ENCODE measurements at regions not wholly inside any gene's neighbourhood (a gene's known extent, or its start where the extent isn't known, plus 50 kb on each side); places are given as distances from the start of the nearest gene placed in this dataset.
A peak's percentile ranks its signal among the peaks of the same experiment; 100 is the strongest.
"Not testable (repeated sequence)": the region's sequence is repeated elsewhere in the genome, so short reads cannot be mapped to it uniquely, and the experiment has no call there.

- no peaks in the 10 kb centered on the region for H3K4me1 Mint-ChIP-seq
- H3K27ac Mint-ChIP-seq (ENCODE audit: low read depth), result no peak overlapping the region
- ATAC-seq (replicated peaks; ENCODE audit: extremely low read depth, poor library complexity, severe bottlenecking), result no peak
- DNase-seq (ENCODE audit: low spot score in 2 of 2), result no peak
- H3K27me3 Mint-ChIP-seq, result peaks cover 42% of the 10 kb centered on the region
- no peaks in the 10 kb centered on the region for H3K36me3 Mint-ChIP-seq (ENCODE audit: insufficient read depth)
- H3K4me3 Mint-ChIP-seq, result no peak overlapping the region
- no peaks in the 10 kb centered on the region for H3K9me3 Mint-ChIP-seq
Observed at GRCh38 chr14:76697246-76697905, 63.9 kb upstream of the VASH1 start.

DNA sequence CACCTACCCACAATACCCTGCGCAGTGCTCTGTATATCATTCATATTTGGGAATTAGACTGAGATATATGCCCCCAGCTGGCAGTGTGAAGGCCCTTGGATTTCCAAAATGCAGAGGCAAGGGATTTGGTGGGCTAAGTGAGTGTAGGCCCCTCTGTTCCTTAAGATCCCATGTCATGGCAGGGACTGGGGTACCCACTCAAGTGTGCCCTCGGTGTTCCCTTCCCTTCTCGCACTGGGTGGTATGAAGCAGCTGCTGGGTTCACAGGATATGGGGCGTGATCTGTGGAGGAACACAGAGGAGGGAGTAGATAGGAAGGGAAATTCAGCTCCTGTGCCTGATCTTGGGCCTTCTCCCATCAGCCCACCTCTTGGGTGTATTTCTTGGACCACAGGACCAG is 63.1 kb upstream of the VASH1 start:
- no peaks in the 10 kb centered on the region for H3K4me1 Mint-ChIP-seq
- peaks cover 44% of the 10 kb centered on the region for H3K27me3 Mint-ChIP-seq
- H3K9me3 Mint-ChIP-seq, result no peaks in the 10 kb centered on the region
- no peaks in the 10 kb centered on the region for H3K36me3 Mint-ChIP-seq (ENCODE audit: insufficient read depth)
- H3K4me3 Mint-ChIP-seq, result no peak overlapping the region
- H3K27ac Mint-ChIP-seq (ENCODE audit: low read depth), result no peak overlapping the region
- no peak for ATAC-seq (replicated peaks; ENCODE audit: extremely low read depth, poor library complexity, severe bottlenecking)
- no peak for DNase-seq (ENCODE audit: low spot score in 2 of 2)

DNA sequence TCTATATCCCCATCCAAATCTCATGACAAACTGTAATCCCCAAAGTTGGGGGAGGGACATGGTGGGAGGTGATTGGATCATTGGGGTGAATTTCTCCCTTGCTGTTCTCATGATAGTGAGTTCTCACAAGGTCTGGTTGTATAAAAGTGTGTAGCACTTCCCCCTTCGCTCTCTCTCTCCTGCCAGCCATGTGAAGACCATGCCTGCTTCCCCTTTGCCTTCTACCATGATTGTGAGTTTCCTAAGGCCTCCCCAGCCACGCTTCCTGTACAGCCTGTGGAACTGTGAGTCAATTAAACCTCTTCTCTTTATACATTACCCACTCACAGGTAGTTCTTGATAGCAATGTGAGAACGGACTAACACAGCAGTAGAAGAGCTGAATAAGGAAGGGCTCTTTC is 62.6 kb upstream of the VASH1 start:
- ATAC-seq (replicated peaks; ENCODE audit: extremely low read depth, poor library complexity, severe bottlenecking) (no peak), DNase-seq (ENCODE audit: low spot score in 2 of 2) (no peak)
- Mint-ChIP-seq H3K4me1 (no peaks in the 10 kb centered on the region), H3K27me3 (peaks cover 44% of the 10 kb centered on the region), H3K9me3 (no peaks in the 10 kb centered on the region), H3K27ac (ENCODE audit: low read depth) (no peak overlapping the region), H3K36me3 (ENCODE audit: insufficient read depth) (no peaks in the 10 kb centered on the region), H3K4me3 (no peak overlapping the region)

- no peaks in the 10 kb centered on the region for H3K4me1 Mint-ChIP-seq
- no peak for ATAC-seq (replicated peaks; ENCODE audit: extremely low read depth, poor library complexity, severe bottlenecking)
- no peak overlapping the region for H3K27ac Mint-ChIP-seq (ENCODE audit: low read depth)
- peaks cover 38% of the 10 kb centered on the region for H3K27me3 Mint-ChIP-seq
- no peak for DNase-seq (ENCODE audit: low spot score in 2 of 2)
- H3K36me3 Mint-ChIP-seq (ENCODE audit: insufficient read depth), result no peaks in the 10 kb centered on the region
- no peaks in the 10 kb centered on the region for H3K9me3 Mint-ChIP-seq
- H3K4me3 Mint-ChIP-seq, result no peak overlapping the region
Observed at GRCh38 chr14:76699209-76699938, 61.9 kb upstream of the VASH1 start.

- DNase-seq (ENCODE audit: low spot score in 2 of 2) (no peak), ATAC-seq (replicated peaks; ENCODE audit: extremely low read depth, poor library complexity, severe bottlenecking) (no peak)
- H3K4me3 Mint-ChIP-seq, result no peak overlapping the region
- no peaks in the 10 kb centered on the region for H3K9me3 Mint-ChIP-seq
- no peaks in the 10 kb centered on the region for H3K36me3 Mint-ChIP-seq (ENCODE audit: insufficient read depth)
- no peak overlapping the region for H3K27ac Mint-ChIP-seq (ENCODE audit: low read depth)
- peaks cover 33% of the 10 kb centered on the region for H3K27me3 Mint-ChIP-seq
- no peaks in the 10 kb centered on the region for H3K4me1 Mint-ChIP-seq
Observed at GRCh38 chr14:76699939-76700590, 61.2 kb upstream of the VASH1 start.

DNA sequence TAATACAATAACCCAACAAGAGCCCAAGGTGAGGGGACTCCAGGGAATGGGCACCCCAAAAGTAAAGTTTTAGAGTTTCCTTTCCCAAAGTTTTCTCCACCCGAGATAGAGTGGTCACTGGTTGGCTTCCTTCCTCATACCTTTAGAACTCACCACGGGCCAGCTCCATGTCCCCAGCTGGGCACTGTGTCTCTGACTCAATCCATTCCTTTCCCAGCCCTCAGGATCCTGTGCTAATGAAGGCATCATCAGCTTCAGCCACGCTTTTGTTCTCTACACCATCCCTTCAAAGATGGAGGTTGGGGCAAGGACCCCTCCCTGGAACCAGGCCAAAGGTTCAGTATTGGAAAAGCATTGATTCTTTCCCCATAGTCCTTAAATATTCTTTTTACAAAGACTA is 59.8 kb upstream of the VASH1 start:
- H3K27me3 Mint-ChIP-seq, result peaks cover 27% of the 10 kb centered on the region
- DNase-seq (ENCODE audit: low spot score in 2 of 2) (no peak), ATAC-seq (replicated peaks; ENCODE audit: extremely low read depth, poor library complexity, severe bottlenecking) (no peak)
- no peaks in the 10 kb centered on the region for H3K36me3 Mint-ChIP-seq (ENCODE audit: insufficient read depth)
- no peaks in the 10 kb centered on the region for H3K4me1 Mint-ChIP-seq
- H3K9me3 Mint-ChIP-seq, result no peaks in the 10 kb centered on the region
- H3K27ac Mint-ChIP-seq (ENCODE audit: low read depth), result no peak overlapping the region
- H3K4me3 Mint-ChIP-seq, result no peak overlapping the region

DNA sequence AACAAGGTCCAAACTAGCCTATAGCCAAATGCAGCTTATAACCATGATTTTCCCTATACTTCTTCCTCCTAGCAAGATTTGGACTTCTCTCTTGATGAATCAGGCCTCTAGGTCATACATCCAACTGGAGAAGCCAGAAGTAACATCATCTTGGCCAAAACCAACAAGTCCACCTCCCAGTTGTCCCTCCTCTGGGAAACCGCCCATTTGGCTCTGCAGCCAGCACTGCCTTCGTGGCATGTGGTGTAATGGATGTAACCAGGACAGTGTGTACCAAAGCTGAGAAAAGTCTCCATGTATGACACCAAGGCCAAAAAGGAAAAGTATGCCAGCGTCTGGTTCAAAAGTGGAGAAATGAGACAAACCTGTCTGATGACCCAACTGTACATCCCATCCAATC is 59.3 kb upstream of the VASH1 start:
- Mint-ChIP-seq H3K27ac (ENCODE audit: low read depth) (no peak overlapping the region), H3K9me3 (no peaks in the 10 kb centered on the region), H3K36me3 (ENCODE audit: insufficient read depth) (no peaks in the 10 kb centered on the region), H3K4me1 (no peaks in the 10 kb centered on the region), H3K27me3 (peaks cover 21% of the 10 kb centered on the region), H3K4me3 (no peak overlapping the region)
- no peak for ATAC-seq (replicated peaks; ENCODE audit: extremely low read depth, poor library complexity, severe bottlenecking)
- no peak for DNase-seq (ENCODE audit: low spot score in 2 of 2)

GRCh38 chr14:76705214-76705613 is 56.1 kb upstream of the VASH1 start:
- H3K27me3 Mint-ChIP-seq, result peaks cover 21% of the 10 kb centered on the region
- H3K9me3 Mint-ChIP-seq, result no peaks in the 10 kb centered on the region
- no peak overlapping the region for H3K27ac Mint-ChIP-seq (ENCODE audit: low read depth)
- H3K4me3 Mint-ChIP-seq, result no peak overlapping the region
- DNase-seq (ENCODE audit: low spot score in 2 of 2), result no peak
- no peak for ATAC-seq (replicated peaks; ENCODE audit: extremely low read depth, poor library complexity, severe bottlenecking)
- H3K4me1 Mint-ChIP-seq, result no peaks in the 10 kb centered on the region
- no peaks in the 10 kb centered on the region for H3K36me3 Mint-ChIP-seq (ENCODE audit: insufficient read depth)

DNA sequence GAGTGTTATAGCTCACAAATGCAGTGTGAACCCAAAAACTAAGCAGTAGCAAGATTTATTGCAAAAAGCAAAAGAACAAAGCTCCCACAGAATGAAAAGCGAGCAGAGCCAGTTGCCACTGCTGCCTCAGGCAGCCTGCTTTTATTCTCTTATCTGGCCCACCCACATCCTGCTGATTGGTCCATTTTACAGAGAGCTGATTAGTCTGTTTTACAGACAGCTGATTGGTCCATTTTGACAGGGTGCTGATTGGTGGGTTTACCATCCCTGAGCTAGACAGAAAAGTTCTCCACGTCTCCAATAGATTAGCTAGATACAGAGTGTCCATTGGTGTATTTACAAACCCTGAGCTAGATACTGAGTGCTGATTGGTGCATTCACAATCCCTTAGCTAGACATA is 55.1 kb upstream of the VASH1 start:
- not testable (repeated sequence) for H3K9me3 Mint-ChIP-seq; H3K4me1 Mint-ChIP-seq; ATAC-seq (replicated peaks; ENCODE audit: extremely low read depth, poor library complexity, severe bottlenecking); H3K27ac Mint-ChIP-seq (ENCODE audit: low read depth); H3K4me3 Mint-ChIP-seq; DNase-seq (ENCODE audit: low spot score in 2 of 2); H3K36me3 Mint-ChIP-seq (ENCODE audit: insufficient read depth)
- peaks cover 21% of the 10 kb centered on the region for H3K27me3 Mint-ChIP-seq

DNA sequence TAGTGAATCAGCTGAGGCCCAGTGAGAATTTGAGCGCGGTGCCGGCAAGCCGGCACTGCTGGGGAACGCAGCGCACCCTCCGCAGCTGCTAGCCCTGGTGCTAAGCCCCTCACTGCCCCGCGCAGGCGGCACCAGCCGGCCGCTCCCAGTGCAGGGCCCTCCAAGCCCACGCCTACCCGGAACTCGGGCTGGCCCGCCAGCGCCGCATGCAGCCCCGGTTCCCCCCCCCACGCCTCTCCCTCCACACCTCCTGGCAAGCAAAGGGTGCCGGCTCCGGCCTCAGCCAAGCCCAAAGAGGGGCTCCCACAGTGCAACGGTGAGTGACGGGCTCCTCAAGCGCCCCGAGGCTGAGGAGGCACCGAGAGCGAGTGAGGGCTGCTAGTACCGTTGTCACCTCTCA is 54.5 kb upstream of the VASH1 start:
- Mint-ChIP-seq H3K4me1 (no peaks in the 10 kb centered on the region), H3K36me3 (ENCODE audit: insufficient read depth) (no peaks in the 10 kb centered on the region), H3K27ac (ENCODE audit: low read depth) (no peak overlapping the region), H3K4me3 (no peak overlapping the region), H3K9me3 (no peaks in the 10 kb centered on the region), H3K27me3 (peaks cover 17% of the 10 kb centered on the region)
- ATAC-seq (replicated peaks; ENCODE audit: extremely low read depth, poor library complexity, severe bottlenecking), result no peak
- DNase-seq (ENCODE audit: low spot score in 2 of 2), result peak in 1 of 2 donors; percentile 9

DNA sequence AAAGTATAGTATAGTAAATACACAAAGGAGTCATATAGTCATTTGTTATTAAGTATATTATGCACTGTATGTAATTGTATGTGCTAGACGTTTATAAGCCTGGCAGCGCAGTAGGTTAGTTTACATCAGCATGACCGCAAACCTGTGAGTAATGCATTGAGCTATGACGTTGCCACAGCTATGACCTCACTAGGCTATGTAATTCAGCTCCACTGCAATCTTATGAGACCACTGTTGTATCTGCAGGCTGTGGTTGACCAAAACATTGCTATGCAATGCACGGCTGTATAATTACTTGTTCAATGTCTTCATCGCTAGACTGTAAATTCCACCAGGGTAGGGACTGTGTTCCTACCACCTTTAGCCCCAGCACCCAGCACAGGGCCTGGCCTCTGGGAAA is 53.2 kb upstream of the VASH1 start:
- H3K27ac Mint-ChIP-seq (ENCODE audit: low read depth), result no peak overlapping the region
- no peaks in the 10 kb centered on the region for H3K9me3 Mint-ChIP-seq
- no peaks in the 10 kb centered on the region for H3K4me1 Mint-ChIP-seq
- no peaks in the 10 kb centered on the region for H3K36me3 Mint-ChIP-seq (ENCODE audit: insufficient read depth)
- peaks cover 10% of the 10 kb centered on the region for H3K27me3 Mint-ChIP-seq
- DNase-seq (ENCODE audit: low spot score in 2 of 2) (no peak), ATAC-seq (replicated peaks; ENCODE audit: extremely low read depth, poor library complexity, severe bottlenecking) (no peak)
- no peak overlapping the region for H3K4me3 Mint-ChIP-seq

DNA sequence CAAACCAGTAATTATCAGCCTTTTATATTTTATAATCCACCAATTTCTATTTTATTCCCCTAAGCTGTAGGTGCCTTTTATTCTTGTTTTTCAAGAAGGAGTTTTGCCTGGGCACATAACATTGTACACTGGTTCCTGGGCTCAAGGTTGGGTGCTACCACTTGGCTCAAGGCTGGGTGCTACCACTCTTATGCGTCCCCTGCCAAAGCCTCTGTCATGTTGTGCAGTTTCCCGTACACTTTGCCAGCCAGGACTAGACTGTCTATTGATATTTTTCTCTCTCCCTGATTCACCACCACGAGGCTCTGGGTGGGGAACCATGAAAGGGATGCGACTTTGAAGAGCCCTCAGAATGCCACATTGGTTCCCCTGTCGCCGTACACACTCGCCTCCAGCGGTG is 52.5 kb upstream of the VASH1 start:
- DNase-seq (ENCODE audit: low spot score in 2 of 2), result no peak
- no peak for ATAC-seq (replicated peaks; ENCODE audit: extremely low read depth, poor library complexity, severe bottlenecking)
- Mint-ChIP-seq H3K4me1 (no peaks in the 10 kb centered on the region), H3K27ac (ENCODE audit: low read depth) (no peak overlapping the region), H3K9me3 (no peaks in the 10 kb centered on the region), H3K4me3 (no peak overlapping the region), H3K27me3 (peaks cover 16% of the 10 kb centered on the region), H3K36me3 (ENCODE audit: insufficient read depth) (no peaks in the 10 kb centered on the region)
